HFFc6 (cell line): ENCODE measurements at regions not wholly inside any gene's neighbourhood (a gene's known extent, or its start where the extent isn't known, plus 50 kb on each side); places are given as distances from the start of the nearest gene placed in this dataset.

Experiments used
- DNase-seq: peaks from one replicate; pipeline ENCODE4 v3.0.0-alpha.2; 2018
- H3K27ac Mint-ChIP-seq: 2 replicates; pipeline ENCODE4 v1.8.0; 2020; ENCODE audit warnings: mild to moderate bottlenecking, mixed read lengths
- H3K27me3 Mint-ChIP-seq: 2 replicates; pipeline ENCODE4 v1.8.0; 2021; ENCODE audit warnings: mild to moderate bottlenecking, moderate library complexity, mixed read lengths; ENCODE audit not compliant: insufficient read depth
- H3K36me3 Mint-ChIP-seq: 2 replicates; pipeline ENCODE4 v1.8.0; 2021; ENCODE audit warnings: low read depth, mixed read lengths
- H3K4me1 Mint-ChIP-seq: 2 replicates; pipeline ENCODE4 v1.8.0; 2020; ENCODE audit warnings: low read depth, mixed read lengths
- H3K4me3 Mint-ChIP-seq: 2 replicates; pipeline ENCODE4 v1.8.0; 2020; ENCODE audit warnings: mild to moderate bottlenecking, moderate library complexity, mixed read lengths
- H3K9me3 Mint-ChIP-seq: 2 replicates; pipeline ENCODE4 v1.8.0; 2020; ENCODE audit warnings: mild to moderate bottlenecking, mixed read lengths
- CTCF ChIP-seq: fragments of 200-600 bp; sonication (generic); IDR thresholded peaks from 2 replicates; pipeline ENCODE4 v1.5.0; 2021; ENCODE audit warnings: antibody characterized with exemption, mild to moderate bottlenecking

GRCh38 chr12:45565590-45565989, 163.9 kb upstream of the ARID2 start:
- no peaks in the 10 kb centered on the region for H3K9me3 Mint-ChIP-seq
- no peak for TF ChIP-seq CTCF
- H3K27me3 Mint-ChIP-seq: peaks cover 6% of the 10 kb centered on the region; the same call in 1 of the 2 replicates
- no peak for DNase-seq
- no peaks in the 10 kb centered on the region for H3K4me1 Mint-ChIP-seq
- H3K27ac Mint-ChIP-seq: no peak overlapping the region
- H3K36me3 Mint-ChIP-seq: no peaks in the 10 kb centered on the region
- no peak overlapping the region for H3K4me3 Mint-ChIP-seq

- H3K4me3 Mint-ChIP-seq: no peak overlapping the region
- peaks cover 6% of the 10 kb centered on the region; the same call in 1 of the 2 replicates for H3K27me3 Mint-ChIP-seq
- H3K36me3 Mint-ChIP-seq: no peaks in the 10 kb centered on the region
- no peak for TF ChIP-seq CTCF
- no peaks in the 10 kb centered on the region for H3K4me1 Mint-ChIP-seq
- H3K9me3 Mint-ChIP-seq: no peaks in the 10 kb centered on the region
- DNase-seq: no peak
- H3K27ac Mint-ChIP-seq: no peak overlapping the region
Measured at GRCh38 chr12:45566257-45566656, 163.2 kb upstream of the ARID2 start.

GRCh38 chr12:45568808-45569207, 160.7 kb upstream of the ARID2 start:
- no peak for DNase-seq
- Mint-ChIP-seq H3K4me3 (no peak overlapping the region), H3K4me1 (no peaks in the 10 kb centered on the region), H3K27ac (no peak overlapping the region), H3K27me3 (peaks cover 6% of the 10 kb centered on the region; the same call in 1 of the 2 replicates), H3K36me3 (no peaks in the 10 kb centered on the region), H3K9me3 (no peaks in the 10 kb centered on the region)
- no peak for TF ChIP-seq CTCF

GRCh38 chr12:45570501-45570900, 159.0 kb upstream of the ARID2 start:
- TF ChIP-seq CTCF: no peak
- peaks cover 6% of the 10 kb centered on the region for H3K27me3 Mint-ChIP-seq

GRCh38 chr12:45572114-45572513, 157.4 kb upstream of the ARID2 start:
- no peak for DNase-seq
- TF ChIP-seq CTCF: no peak
- no peaks in the 10 kb centered on the region for H3K4me1 Mint-ChIP-seq
- no peak overlapping the region for H3K27ac Mint-ChIP-seq
- H3K9me3 Mint-ChIP-seq: no peaks in the 10 kb centered on the region
- H3K36me3 Mint-ChIP-seq: no peaks in the 10 kb centered on the region
- H3K27me3 Mint-ChIP-seq: peaks cover 13% of the 10 kb centered on the region
- H3K4me3 Mint-ChIP-seq: no peak overlapping the region

More at GRCh38 chr12:45570501-45570900, 159.0 kb upstream of the ARID2 start:
- Mint-ChIP-seq H3K36me3 (no peaks in the 10 kb centered on the region), H3K9me3 (no peaks in the 10 kb centered on the region), H3K27ac (no peak overlapping the region), H3K4me1 (no peaks in the 10 kb centered on the region), H3K4me3 (no peak overlapping the region)
- DNase-seq: no peak

GRCh38 chr12:45575417-45575816, 154.1 kb upstream of the ARID2 start:
- Mint-ChIP-seq H3K4me3 (no peak overlapping the region), H3K36me3 (no peaks in the 10 kb centered on the region), H3K9me3 (no peaks in the 10 kb centered on the region), H3K4me1 (no peaks in the 10 kb centered on the region), H3K27ac (no peak overlapping the region), H3K27me3 (peaks cover 8% of the 10 kb centered on the region)
- DNase-seq: no peak
- TF ChIP-seq CTCF: no peak
